HG02852 (cell line): ENCODE measurements at regions not wholly inside any gene's neighbourhood (a gene's known extent, or its start where the extent isn't known, plus 50 kb on each side); places are given as distances from the start of the nearest gene placed in this dataset.
"Not testable (repeated sequence)": the region's sequence is repeated elsewhere in the genome, so short reads cannot be mapped to it uniquely, and the experiment has no call there.

Experiments used
- ATAC-seq: cut with Tn5 transposase; IDR thresholded peaks from one replicate; pipeline ENCODE4 v1.9.1; 2021; ENCODE audit warnings: mild to moderate bottlenecking, moderate library complexity; ENCODE audit not compliant: unreplicated experiment

DNA sequence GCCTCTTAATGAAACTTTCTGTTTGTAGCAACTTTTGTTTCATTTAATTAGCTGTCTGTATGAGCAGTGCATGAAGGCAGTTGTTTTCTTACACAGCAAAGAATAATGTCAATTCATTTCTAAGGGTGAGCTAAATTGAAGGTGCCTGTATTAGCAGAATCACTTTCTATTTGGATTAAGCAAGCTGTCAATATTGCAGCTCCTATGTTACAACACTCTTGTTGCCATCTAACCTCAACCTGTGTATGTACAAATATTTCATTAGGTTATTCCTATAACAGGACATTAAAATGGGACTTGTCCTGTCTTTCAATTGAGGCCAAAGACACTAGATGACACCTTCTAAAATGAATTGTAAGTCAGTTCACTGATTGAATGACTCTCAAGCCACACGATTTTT lies 647.5 kb downstream of the UTRN start:
- no peak for ATAC-seq

DNA sequence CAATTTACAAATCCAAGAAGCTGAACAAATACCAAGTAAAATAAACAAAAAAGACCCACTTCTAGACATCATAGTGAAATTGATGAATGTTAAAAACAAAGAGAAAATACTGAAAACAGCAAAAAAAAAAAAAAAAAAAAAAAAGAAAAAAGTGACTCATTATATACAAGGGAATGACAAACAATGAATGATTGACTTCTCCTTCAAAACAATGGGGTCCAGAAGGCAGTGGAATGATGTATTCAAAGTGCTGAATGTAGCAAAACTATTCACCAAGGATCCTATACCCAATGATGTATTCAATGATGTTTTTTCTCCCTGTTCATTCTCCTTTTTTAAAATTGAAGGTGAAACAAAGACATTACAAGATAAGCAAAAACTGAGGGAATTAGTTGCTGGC lies 650.0 kb downstream of the UTRN start:
- no peak for ATAC-seq

DNA sequence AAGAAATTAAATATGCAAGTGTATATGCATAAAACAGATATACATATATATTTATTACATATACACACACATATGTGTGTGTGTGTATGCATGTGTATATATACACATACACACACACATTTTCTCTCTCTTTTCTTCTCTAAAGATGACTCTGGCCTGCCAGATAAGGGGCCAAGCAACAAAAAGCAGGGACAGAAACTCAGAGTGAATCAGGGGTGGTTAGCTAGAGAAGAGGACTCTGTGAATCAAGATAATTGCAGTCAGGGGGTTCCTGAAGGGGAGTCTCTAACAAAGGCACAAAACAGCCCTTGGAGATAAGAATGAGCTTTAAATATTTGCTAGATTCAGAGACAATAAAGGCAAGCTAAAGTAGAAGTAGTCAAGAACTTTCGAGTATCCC lies 650.5 kb downstream of the UTRN start:
- no peak for ATAC-seq

DNA sequence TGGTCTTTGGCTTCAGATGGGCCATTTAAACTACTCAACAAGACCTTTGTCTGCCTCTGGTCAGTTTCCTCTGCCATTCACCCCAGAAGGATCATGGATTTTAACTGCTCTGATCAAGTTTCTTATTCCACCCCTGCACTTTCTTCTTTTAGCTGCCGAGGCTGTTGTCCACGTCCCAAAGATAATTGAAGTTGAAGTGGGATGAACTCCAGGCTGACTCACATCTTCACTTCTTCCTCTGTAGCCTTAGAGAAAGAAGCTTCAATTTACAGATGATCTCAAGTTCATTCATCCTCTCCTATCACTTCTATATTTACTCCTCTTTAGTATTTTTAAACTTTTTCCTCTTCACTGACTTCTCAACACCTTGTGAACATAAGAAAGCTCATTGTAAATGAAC lies 651.6 kb downstream of the UTRN start:
- ATAC-seq: no peak

DNA sequence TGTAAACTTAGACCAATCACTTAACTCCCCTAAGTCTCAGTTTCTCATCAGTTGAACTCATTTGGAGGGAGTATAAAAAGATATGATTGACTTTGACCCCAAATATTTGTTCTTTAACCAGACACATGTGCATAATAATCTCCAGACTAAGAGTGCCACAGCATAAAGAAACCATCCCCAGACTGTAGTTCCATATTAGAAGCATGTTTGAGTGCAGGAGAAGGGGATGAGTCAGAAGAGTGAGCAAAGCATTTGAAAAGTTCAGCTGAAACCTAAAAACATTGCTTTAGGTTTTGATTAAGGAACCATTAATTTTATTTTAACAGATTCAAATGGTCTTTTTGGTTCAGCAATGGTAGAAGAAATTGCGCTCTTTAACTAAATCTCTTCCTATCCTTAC lies 654.8 kb downstream of the UTRN start:
- ATAC-seq: no peak

DNA sequence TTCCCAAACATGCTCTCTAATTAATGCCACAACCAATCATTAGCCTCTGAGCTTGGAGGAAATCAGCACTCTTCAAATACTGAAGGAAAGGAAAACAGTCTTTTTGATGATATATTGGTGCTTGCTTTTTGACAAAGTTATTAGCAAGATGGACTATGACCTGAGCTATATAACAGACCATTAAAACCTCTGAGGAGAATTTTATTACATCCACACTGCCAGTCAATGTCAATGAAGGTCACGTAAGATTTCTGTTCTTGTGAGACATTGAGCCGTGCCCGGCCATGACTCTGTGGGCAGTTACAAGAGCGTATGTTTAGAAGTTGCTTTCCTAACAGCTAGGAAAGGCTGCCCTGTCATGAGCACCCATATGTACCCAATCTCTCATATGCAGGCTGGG lies 659.0 kb downstream of the UTRN start:
- ATAC-seq: no peak

DNA sequence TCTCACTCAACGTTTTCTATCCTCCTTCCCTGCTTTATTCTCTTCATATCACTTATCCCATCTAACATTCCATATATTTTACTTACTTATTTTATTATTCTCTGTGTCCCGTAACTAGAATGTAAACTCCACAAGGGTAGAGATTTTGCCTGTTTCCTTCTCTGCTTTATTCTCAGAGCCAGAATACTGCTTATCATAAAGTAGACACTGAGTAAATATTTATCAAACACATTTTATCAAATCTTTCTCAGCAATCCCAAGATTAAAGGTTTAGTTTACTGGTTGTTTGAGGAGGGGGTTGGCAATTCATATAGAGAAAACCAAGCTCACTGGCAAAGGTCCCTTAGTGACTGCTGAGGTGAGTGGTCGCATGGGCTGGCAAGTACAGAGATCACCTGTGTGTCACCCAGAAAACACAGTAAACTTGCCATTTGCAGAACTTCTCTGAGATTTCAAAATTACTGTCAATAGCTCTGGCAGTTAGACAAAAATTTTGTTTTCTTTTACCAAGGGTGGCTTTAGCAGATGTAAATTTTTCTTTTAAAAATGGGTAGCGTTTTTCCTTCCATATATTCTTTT lies 662.4 kb downstream of the UTRN start:
- ATAC-seq: no peak

DNA sequence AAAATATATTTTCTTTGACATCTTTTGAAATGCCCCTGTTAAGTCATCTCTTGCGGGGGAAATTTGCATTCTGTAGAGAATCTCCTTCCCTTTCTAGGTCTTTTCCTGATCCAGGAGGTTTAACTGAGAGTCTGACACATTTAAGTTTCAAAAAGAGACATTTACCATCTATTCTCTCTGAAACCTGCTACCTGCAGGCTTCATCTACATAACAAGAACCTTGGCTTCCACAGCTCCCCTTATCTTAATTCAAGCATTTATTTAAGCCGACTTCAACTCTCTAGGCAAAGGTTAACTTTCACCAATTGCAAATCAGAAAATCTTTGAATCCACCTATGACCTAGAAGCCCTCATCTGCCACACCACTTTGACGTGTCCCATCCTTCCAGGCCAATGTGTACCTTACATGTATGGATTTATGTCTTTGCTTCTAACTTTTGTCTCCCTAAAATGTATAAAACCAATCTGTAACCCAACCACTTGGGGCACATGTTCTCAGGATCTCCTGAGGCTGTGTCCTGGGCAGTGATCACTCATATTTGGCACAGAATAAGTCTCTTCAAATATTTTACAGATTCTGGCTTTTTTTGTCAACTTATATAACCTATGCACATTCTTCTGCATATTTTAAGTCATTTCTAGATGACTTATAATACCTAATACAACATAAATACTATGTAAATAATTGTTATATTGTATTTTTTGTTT lies 666.7 kb downstream of the UTRN start:
- no peak for ATAC-seq

DNA sequence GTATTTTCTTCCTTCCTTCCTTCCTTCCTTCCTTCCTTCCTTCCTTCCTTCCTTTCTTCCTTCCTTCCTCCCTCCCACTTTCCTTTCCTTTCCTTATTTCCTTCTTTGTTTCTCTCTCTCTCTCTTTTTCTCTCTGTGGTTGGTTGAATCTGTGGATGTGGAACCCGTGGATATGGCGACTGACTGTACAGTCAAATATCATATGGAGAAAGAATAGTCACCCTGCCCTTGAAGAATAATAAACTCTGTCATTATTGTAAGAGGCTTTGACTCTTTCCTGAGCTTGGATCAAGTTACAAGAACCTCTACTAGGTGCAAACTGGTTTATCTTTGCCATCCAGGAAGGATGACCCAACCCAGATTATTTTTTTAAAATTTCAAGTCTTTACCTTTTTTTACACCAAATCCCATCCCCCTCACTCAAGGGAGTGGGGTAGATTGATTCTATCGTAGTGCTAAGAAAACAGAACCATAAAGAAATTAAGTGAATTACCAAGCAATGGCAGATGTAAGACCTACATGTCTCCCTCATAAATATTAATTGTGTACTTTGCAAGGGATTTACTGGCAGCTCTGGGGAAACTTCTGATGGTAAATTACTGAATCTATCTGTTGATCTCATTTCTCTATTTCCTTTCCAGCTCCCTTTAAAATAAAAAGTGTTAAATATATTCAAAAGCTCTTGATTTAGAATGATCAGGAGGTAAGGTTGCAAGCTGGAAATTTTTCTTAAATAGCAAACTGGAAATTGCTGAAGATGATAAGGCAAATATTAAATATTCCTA lies 667.5 kb downstream of the UTRN start:
- no peak for ATAC-seq

DNA sequence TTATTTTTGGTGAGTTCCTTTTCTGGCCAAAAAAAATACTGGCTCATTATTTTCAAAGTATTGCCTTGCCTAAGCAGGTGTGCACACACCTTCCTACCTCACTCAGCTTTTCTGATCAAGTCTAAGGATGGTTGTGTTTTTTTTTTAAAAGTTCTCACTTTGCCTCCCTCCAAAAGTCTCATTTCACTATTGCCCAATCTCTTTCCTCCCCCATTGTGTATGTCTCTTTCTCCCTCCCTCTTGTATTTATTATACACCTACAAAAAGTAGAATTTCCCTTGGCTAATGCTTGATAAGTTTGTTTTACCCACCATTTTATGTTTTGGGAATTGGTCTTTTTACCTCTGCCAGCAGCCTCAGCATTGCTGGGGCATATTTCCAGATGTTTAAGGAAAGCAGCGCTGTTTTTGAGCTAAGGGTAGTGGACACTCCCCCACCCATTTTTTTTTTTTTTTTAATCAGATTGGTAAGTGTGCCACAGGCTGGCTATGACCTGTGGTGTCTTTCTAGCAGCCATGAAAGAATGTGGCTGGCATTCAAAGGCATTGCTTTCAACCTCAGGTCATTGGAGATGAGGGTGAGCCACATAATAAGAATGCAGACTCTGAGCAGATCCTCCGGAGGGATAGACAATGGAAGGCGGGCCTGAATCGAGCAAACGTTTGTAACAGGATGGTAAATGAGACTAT lies 668.6 kb downstream of the UTRN start:
- ATAC-seq: no peak

DNA sequence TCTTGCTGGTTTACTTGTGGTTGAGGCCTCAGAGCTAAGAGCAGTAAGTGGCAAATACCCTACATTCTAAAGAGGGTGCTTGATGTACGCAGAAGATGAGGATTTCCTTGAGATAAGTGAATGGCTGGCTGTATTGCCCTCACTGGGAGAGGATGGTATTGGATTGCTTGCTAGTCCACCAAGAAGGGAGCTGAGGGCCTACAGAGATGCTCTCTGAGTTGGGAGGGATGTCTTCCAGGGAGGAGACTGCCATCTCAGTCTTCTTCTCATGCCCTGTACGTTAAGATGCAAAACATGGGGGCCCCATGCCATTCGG lies 669.1 kb downstream of the UTRN start:
- no peak for ATAC-seq

DNA sequence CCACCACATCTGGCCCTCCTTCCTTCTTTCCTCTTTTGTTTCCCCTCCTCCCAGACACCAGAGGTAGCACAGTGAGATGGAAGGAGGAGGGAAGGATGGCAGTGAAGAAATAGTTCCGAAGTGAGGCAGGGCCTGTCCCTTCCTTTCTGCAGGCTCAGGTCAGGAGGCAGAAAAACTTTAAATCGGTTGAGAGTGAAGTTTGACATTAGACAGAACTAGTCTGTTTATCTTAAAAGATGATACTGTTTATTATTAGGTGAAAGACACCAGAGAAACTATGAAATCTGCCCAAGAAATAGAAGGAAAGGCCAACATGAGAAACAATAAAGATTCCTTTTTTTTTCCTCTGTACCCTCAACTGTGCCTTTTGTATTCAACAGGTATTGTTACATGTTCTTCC lies 670.3 kb downstream of the UTRN start:
- no peak for ATAC-seq

DNA sequence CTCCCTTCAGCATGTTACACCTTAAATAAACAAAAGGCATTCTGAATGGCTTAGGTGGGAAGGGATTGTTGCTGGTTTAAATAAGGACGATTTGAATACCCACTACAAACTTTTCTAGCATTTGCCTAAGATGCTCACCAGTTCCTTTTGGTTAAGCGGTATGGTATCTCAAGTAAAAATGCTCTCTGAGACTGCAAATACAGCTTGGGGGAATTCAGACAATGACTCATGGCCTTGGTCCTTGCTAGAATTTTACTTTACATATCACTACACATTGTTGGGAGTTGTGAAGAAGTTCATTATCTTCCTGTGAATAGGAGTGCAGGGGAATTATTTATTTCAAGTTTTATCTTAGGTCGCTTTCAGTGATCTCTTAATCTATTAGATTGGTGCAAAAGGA lies 670.7 kb downstream of the UTRN start:
- ATAC-seq: no peak

DNA sequence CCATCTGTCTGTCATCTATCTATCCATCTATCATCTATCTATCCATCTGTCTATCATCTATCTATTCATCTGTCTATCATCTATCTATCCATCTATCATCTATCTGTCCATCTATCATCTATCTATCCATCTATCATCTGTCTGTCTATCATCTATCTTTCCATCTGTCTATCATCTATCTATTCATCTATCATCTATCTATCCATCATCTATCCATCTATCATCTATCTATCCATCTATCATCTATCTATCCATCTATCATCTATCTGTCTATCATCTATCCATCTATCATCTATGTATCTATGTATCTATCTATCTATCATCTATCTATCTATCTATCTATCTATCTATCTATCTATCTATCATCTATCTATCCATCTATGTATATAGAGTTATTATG lies 671.6 kb downstream of the UTRN start:
- ATAC-seq: not testable (repeated sequence)

DNA sequence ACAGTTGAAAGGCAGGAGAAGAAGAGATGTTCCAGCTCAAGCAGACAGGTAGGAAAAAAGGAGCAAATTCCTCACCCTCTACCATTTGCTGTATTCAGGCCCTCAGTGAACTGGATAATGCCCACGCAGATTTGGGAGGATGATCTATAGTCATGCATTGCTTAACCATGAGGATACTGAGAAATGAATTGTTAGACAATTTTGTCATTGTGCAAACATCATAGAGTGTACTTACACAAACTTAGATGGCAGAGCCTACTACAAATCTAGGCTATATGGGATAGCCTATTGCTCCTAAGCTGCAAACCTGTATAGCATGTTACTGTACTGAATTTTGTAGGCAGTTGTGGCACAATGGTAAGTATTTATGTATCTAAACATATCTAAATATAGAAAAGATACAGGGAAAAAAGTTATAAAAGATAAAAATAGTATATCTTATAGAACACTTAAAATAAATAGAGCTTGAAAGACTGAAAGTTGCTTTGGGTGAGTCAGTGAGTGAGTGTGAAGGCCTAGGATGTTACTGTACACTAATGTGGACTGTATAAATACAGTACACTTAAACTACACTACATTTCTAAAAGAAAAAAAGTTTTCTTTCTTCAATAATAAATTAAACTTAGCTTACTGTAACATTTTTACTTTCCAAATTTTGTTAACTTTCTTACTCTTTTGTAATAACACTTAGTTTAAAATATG lies 672.3 kb downstream of the UTRN start:
- ATAC-seq: no peak

DNA sequence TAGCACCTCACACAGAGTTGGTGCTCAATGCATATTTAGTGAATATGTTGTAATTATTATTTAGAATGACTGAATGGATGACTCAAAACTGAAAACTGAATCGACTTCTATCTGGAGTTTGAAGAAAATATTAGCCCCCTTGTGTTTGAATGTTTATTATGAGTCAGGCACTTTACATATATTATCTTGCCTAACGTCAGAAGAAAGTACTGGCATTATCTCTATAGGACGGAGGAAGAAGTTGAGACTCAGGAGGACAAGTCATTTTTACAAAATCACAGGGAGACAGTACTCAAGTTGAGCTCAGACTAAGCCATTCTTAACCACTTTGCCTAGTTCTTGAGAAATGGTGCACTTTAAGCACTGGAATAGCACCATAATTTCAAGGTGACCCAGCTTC lies 684.0 kb downstream of the UTRN start:
- ATAC-seq: no peak

DNA sequence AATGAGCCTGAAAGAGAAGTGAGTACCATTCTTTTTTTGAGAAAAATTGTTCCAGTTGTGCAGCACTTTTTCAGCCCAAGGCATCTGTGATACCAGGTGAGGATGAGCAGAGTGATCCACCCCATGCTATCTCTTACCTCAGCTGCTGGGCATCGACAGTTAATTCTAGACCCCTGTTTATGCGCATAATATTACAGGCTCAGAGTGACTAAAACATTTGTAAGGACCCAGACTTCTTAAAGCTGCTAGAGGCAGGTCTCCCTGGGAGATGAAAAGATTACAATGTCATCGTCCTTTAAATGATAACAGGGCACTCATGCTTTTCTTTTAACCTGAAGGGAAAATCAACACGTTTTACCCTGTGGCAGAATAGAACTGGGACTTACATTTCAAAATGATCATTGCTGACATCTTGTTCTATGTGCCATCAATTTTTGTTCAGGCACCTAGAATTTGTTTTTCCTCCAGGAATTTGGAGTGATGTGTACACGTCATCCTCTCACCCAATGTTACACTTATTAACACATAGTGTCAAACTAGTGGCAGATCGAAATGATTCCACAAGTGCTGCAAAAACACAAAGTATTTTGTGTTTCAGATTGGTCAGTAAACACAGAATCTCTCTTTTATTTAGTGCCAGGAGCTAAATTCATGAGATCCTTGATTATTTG lies 684.6 kb downstream of the UTRN start:
- no peak for ATAC-seq

DNA sequence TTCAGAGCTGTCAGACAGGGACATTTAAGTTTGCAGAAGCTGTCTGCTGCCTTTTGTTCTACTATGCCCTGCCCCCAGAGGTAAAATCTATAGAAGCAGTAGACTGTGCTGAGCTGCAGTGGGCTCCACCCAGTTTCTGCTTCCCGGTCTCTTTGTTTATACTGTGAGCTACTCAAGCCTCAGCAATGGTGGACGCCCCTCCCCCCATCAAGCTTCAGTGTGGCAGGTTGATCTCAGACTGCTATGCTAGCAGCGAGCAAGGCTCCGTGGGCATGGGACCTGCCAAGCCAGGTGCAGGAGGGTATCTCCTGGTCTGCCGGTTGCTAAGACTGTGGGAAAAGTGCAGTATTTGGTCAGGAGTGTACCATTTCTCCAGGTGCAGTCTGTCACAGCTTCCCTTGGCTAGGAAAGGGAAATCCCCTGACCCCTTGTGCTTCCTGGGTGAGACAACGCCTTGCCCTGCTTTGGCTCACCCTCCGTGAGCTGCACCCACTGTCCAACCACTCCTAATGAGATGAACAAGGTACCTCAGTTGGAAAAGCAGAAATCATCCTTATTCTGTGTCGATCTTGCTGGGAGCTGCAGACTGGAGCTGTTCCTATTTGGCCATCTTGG lies 692.2 kb downstream of the UTRN start:
- ATAC-seq: not testable (repeated sequence)

DNA sequence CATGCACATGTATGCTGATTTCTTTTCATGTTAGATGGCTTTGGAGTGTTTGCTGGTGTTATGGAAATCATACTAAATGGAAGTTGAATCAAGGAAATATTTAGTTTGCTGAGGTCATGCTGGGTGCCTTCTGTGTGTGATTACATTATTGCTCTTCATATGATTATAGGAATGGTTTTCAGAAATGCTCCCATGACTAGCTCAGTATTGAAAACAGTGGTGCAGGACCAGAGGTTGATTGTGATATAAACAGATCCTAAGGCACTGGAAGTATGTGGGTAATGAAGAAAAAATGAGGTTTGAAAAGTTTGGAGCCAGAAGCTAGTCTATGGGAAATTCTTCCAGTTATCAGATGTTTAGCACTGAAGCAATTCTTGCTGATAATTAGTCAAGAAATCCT lies 693.1 kb downstream of the UTRN start:
- ATAC-seq: no peak

DNA sequence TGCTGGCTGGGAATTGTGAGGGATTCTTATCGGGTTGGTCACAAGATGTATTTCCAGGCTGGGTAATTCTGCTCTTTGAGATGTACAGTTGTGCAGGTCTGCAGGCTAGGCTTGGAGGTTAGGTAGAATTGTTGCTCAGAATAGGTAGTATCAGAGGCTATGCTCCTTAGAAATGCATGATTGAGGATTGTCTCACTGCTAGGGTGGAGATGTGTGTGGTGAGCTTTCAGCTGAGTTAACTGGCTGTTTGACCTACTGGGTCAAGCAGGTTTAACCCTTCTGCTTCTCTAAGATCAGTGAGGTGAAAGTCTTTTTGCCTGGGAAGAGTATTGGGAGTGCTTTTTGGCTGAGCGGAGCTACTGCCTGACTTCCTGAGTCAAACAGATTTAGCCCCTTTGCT lies 701.1 kb downstream of the UTRN start:
- ATAC-seq: no peak
